BLaER1 (cell line): ENCODE measurements at regions not wholly inside any gene's neighbourhood (a gene's known extent, or its start where the extent isn't known, plus 50 kb on each side); places are given as distances from the start of the nearest gene placed in this dataset.
"Not testable (repeated sequence)": the region's sequence is repeated elsewhere in the genome, so short reads cannot be mapped to it uniquely, and the experiment has no call there.

Experiments used
- H3K27ac ChIP-seq: shearing (Covaris generic); formaldehyde crosslinking; 2 replicates; pipeline ENCODE4 v1.8.1; 2022
- H3K27me3 ChIP-seq: shearing (Covaris generic); formaldehyde crosslinking; 2 replicates; pipeline ENCODE4 v1.8.1; 2022
- H3K36me3 ChIP-seq: shearing (Covaris generic); formaldehyde crosslinking; 2 replicates; pipeline ENCODE4 v1.8.1; 2022
- H3K4me1 ChIP-seq: shearing (Covaris generic); formaldehyde crosslinking; 2 replicates; pipeline ENCODE4 v1.8.1; 2022
- H3K4me2 ChIP-seq: shearing (Covaris generic); formaldehyde crosslinking; 2 replicates; pipeline ENCODE4 v1.8.1; 2022
- H3K4me3 ChIP-seq: shearing (Covaris generic); formaldehyde crosslinking; 2 replicates; pipeline ENCODE4 v1.8.1; 2022
- H3K9ac ChIP-seq: shearing (Covaris generic); formaldehyde crosslinking; 2 replicates; pipeline ENCODE4 v1.8.1; 2022
- H3K9me3 ChIP-seq: shearing (Covaris generic); formaldehyde crosslinking; 2 replicates; pipeline ENCODE4 v1.8.1; 2022
- H4K20me1 ChIP-seq: shearing (Covaris generic); formaldehyde crosslinking; 2 replicates; pipeline ENCODE4 v1.8.1; 2022
- Cebpa-rat ChIP-seq: shearing (Covaris generic); IDR thresholded peaks from 2 replicates; pipeline ENCODE4 v1.8.1; 2022

- not testable (repeated sequence) for H3K4me1 ChIP-seq, H3K9ac ChIP-seq, H3K27ac ChIP-seq, H3K4me3 ChIP-seq, H3K4me2 ChIP-seq, H3K9me3 ChIP-seq, H3K36me3 ChIP-seq, H4K20me1 ChIP-seq, H3K27me3 ChIP-seq
Observed at GRCh38 chr18:14987960-14988710, 240.2 kb downstream of the ANKRD30B start.

GRCh38 chr18:14989569-14989968 is 241.6 kb downstream of the ANKRD30B start:
- not testable (repeated sequence) for H3K27me3 ChIP-seq, H4K20me1 ChIP-seq, H3K4me2 ChIP-seq, H3K9me3 ChIP-seq, H3K9ac ChIP-seq, H3K36me3 ChIP-seq, H3K4me3 ChIP-seq, H3K27ac ChIP-seq, H3K4me1 ChIP-seq

- not testable (repeated sequence) for H3K27me3 ChIP-seq, H3K9ac ChIP-seq, H3K4me2 ChIP-seq, H3K27ac ChIP-seq, H3K4me1 ChIP-seq, H3K36me3 ChIP-seq, H3K4me3 ChIP-seq, H4K20me1 ChIP-seq, H3K9me3 ChIP-seq
Observed at GRCh38 chr18:14991934-14992445, 244.0 kb downstream of the ANKRD30B start.

- H3K27ac ChIP-seq, H3K4me1 ChIP-seq, H3K36me3 ChIP-seq: not testable (repeated sequence)
Observed at GRCh38 chr18:14992758-14993157, 244.8 kb downstream of the ANKRD30B start.

DNA sequence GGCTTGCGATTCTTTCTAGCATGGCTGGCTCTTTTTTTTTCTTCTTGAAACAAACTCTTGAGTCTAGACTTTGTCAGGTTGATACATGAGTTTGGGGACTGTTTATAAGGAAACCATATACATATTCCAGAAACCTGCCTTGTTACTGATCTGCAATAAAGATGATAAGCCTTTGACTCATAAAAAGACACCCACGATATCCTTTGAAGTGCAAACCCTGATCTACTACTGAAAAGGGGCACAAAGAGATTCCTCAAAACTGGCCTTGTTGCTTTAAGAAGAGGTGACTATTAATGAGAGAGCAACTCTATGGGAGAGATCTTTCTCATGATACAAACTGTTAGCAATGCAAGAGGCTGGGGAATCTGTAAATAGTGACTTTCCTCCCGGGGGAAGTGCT is 247.1 kb downstream of the ANKRD30B start:
- H3K27ac ChIP-seq, H3K27me3 ChIP-seq, H3K4me3 ChIP-seq, H3K36me3 ChIP-seq, H3K4me2 ChIP-seq, H3K9ac ChIP-seq, H4K20me1 ChIP-seq, H3K4me1 ChIP-seq: not testable (repeated sequence)
- H3K9me3 ChIP-seq, result peaks cover 30% of the 10 kb centered on the region

More at GRCh38 chr18:14992758-14993157, 244.8 kb downstream of the ANKRD30B start:
- H3K27me3 ChIP-seq, H3K9ac ChIP-seq, H3K4me2 ChIP-seq, H3K9me3 ChIP-seq, H3K4me3 ChIP-seq, H4K20me1 ChIP-seq: not testable (repeated sequence)

DNA sequence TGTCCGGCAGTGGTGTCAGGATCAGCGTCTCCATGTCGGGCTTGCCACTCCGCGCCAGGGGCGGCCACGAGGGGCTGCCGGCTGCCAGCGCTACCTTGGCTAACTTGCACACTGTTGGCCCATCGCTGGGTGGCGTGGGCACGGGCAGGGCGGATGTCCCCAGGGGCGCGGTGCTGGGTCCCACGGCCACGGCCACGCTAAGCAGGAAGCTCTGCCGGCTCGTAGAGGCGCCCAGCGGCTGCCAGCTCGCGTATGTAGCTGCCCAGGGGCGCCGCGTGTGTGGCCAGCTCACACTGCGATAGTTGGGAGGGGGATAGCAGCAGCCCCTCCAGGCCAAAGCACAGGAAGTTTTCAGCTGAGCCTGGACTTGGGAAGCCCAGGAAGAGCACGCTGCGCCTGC is 249.4 kb downstream of the ANKRD30B start:
- no peak overlapping the region for H3K27ac ChIP-seq
- H3K4me1 ChIP-seq, result no peaks in the 10 kb centered on the region
- no peak overlapping the region for H3K4me2 ChIP-seq
- no peak for TF ChIP-seq Cebpa-rat
- no peak overlapping the region for H3K4me3 ChIP-seq
- H3K9ac ChIP-seq, result no peak overlapping the region
- H3K36me3 ChIP-seq, result no peaks in the 10 kb centered on the region
- H3K27me3 ChIP-seq, result no peaks in the 10 kb centered on the region
- no peaks in the 10 kb centered on the region for H4K20me1 ChIP-seq
- H3K9me3 ChIP-seq, result peaks cover 43% of the 10 kb centered on the region

- H3K27me3 ChIP-seq, H3K4me1 ChIP-seq, H4K20me1 ChIP-seq, H3K4me3 ChIP-seq, H3K36me3 ChIP-seq, H3K9ac ChIP-seq, H3K27ac ChIP-seq, H3K4me2 ChIP-seq: not testable (repeated sequence)
- peaks cover 43% of the 10 kb centered on the region for H3K9me3 ChIP-seq
Observed at GRCh38 chr18:14997899-14998298, 249.9 kb downstream of the ANKRD30B start.

DNA sequence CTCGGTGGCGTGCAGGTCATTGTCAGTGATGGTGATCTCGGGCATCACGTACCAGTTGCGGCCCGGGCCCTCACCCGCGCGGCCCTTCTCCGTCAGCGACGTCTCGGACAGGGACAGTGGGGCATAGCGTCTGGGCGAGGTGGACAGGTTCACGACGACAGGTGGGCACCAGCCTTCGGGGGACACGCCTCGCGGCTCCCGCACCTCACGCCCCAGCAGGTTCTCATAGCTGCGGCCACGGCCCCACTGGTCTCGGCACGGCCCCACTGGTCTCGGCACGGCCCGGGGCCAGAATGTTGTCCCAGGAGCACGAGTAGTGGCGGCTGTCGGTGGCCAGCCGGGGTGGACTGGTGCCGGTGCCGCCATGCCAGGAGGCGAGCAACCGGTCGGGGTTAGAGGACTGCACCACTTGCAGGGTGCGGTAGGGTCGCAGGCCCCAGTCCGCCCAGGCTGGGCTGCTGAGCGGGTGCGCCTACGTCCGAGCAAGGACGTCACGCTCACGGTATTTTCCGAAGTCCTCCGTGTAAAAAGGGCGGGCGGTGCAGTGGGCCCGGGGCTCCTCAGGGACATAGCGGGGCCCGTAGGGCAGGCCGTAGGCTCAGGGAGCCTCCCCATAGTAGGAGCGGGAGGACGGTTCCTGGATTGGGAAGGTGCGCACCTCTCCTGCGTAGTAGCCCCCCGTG is 250.5 kb downstream of the ANKRD30B start:
- H3K36me3 ChIP-seq, H3K4me3 ChIP-seq, H3K4me1 ChIP-seq, H3K27me3 ChIP-seq, H3K9ac ChIP-seq, H3K4me2 ChIP-seq, H4K20me1 ChIP-seq, H3K27ac ChIP-seq: not testable (repeated sequence)
- H3K9me3 ChIP-seq, result peaks cover 43% of the 10 kb centered on the region

DNA sequence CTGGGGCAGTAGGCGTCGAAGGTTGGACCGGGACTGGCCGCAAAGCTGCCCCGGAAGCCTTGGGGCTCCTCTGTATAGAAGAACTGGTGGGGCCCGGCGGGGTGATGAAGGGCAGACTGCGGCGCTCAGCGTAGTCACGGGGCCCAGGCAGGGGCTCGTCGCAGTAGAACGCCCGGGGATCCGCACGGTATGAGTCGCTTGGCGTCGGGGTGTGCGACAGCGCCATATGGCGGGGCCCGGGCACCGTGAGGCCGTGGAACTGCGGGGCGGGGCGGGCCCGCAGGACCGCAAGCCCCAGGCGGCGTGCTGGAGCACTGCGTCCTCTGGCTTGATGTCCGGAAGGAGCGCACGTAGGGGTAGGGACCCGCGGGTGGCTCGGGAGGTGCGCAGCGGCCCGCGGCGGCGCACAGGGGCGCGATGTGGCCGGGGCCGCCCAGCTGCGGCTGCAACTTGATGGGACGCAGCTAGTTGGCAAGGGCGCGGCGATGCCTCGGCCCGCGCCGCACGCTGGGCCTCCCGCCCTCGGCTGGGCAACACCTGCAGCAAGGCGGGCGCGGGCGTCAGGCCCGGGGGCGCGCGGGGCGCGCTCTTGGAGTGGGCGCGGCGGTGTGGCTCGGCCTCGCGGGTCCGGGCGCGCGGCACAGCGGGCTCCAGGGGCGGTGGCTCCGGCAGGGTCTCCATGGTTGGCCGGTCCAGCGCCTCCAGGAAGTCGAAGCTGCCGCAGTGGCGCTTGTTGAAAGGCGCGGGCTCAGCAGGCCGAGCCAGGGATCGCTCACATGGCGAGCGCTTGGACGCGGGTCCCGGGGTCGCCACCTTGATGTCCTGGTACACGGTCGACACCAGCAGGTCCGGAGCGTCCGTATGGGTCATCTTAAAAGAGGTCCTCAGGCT is 251.4 kb downstream of the ANKRD30B start:
- TF ChIP-seq Cebpa-rat, result no peak
- H4K20me1 ChIP-seq, result no peaks in the 10 kb centered on the region
- H3K4me2 ChIP-seq, result no peak overlapping the region
- H3K4me3 ChIP-seq, result no peak overlapping the region
- no peak overlapping the region for H3K9ac ChIP-seq
- H3K27me3 ChIP-seq, result no peaks in the 10 kb centered on the region
- peaks cover 43% of the 10 kb centered on the region for H3K9me3 ChIP-seq
- H3K36me3 ChIP-seq, result no peaks in the 10 kb centered on the region
- H3K4me1 ChIP-seq, result no peaks in the 10 kb centered on the region
- no peak overlapping the region for H3K27ac ChIP-seq

DNA sequence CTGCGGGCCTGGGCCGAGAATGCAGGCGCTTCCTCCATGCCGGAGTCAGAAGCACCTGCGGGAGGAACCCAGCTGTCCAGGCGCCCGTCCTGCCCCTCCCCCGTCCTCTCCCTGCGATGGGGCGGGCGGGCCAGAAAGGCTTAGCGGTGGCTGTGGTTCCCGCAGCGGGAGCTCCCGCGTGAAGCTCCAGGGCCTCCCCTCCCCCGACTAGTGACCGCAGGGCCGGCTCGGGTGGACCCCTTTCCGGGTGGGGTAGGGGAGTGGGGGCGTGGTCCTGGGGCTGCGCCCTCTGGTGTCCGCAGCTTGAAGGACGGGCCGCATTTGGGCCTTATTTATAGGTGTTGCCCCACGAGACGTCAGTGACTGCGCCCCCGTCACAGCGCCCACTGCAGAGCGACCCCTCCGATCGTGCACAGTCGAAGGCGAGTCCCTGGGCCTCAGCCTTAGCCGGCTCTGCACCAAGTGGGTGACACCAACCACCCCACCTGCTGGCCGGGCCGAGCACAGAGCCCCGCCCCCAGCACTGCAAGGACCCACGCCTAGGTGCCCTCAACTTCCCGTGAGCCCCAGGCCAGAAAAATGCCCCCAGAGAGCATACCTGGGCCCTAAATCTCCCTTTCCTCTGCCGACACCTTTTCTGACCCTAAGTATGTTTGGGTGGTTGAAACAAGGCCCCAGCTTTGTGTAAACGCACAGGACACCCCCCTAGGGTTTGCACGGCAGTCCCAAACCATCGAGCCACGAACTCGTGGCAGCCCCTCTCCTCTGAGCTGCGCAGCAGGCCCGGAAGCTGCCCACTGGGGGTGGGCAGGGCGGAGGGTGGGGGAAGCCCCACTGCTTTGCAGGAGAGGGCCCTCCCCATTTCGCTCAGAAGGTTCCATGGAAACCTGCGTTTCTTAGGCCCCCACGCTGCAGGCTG is 252.4 kb downstream of the ANKRD30B start:
- H3K4me3 ChIP-seq, H3K9ac ChIP-seq, H3K27me3 ChIP-seq, H3K4me1 ChIP-seq, H3K4me2 ChIP-seq, H4K20me1 ChIP-seq, H3K36me3 ChIP-seq, H3K27ac ChIP-seq: not testable (repeated sequence)
- peaks cover 43% of the 10 kb centered on the region for H3K9me3 ChIP-seq

DNA sequence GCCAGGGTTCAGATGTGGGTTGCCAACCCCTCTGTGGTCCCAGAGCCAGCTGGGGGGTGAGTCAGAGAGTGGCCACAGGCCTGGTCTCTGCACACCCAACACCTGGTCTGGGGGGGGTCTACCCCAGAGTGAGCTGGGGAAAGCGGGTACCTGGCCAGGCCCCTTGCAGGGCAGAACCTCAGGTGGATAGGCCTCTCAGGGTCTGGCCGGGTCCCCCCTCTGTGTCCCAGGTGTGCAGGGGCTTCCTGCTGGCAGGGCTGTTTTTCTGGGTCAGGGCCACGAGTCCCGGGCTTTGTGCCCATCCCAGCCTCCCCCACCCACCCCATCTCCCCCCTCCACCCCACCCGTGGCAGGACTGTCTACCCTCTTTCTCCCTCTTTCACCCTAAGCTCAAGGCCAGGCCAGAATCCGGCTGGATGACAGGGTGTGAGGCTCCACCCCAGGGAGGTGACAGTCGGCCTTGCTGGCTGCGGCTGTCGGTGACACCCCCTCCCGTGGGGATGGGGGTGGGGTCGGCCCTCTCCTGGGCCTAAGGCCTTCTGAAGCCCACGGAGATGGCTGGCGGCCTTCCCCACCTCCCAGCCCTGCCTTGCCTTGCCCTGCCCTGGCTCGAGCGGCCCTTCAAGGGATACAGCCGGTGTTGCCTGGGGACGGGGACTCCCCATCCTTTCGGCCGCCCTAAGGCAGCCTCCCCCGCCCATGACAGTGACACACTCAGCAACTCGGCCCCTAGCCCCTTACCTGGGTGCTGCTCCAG is 253.2 kb downstream of the ANKRD30B start:
- H3K27ac ChIP-seq, H3K4me1 ChIP-seq, H3K36me3 ChIP-seq, H3K4me2 ChIP-seq, H3K9ac ChIP-seq, H4K20me1 ChIP-seq, H3K27me3 ChIP-seq, H3K4me3 ChIP-seq: not testable (repeated sequence)
- H3K9me3 ChIP-seq, result peaks cover 43% of the 10 kb centered on the region

DNA sequence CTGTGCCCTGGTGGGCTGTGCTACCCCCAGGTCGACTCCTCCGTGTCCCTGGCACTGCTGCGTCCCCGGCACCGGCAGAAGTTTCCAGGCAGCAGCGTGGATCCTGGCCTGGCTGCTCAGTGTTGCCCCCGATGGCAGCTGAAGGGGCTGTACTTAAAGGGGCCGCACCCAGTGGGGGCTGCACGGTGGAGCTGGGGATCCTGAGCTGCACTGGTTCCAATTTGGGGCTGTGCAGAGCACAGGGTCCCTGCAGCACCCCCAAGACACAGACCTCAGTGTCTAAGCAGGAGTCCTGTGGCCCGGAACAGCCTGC is 253.8 kb downstream of the ANKRD30B start:
- peaks cover 43% of the 10 kb centered on the region for H3K9me3 ChIP-seq
- H3K4me2 ChIP-seq, H3K27ac ChIP-seq, H3K9ac ChIP-seq, H3K4me3 ChIP-seq, H3K27me3 ChIP-seq, H4K20me1 ChIP-seq, H3K4me1 ChIP-seq, H3K36me3 ChIP-seq: not testable (repeated sequence)

DNA sequence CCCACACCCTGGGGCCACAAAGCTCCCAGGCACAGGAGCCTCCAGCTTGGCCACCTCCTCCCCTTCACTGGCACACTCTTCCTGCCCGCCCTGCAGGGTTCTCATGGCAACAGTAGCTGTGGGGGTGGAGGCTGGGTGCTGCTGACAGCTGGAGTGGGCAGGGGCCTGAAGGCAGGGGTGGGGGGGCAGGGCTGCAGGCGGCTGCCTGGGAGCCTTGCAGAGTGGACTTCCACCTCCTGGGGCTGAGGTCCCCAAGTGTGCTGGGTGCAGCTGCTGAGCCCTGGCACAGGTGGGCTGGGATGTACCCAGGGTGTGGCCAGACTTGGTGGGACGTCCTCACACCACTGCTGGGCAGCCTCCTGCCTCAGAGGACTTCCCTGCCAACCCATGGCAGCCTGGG is 254.8 kb downstream of the ANKRD30B start:
- H4K20me1 ChIP-seq, H3K27me3 ChIP-seq, H3K27ac ChIP-seq, H3K4me3 ChIP-seq, H3K4me1 ChIP-seq, H3K4me2 ChIP-seq, H3K9ac ChIP-seq, H3K36me3 ChIP-seq: not testable (repeated sequence)
- peaks cover 36% of the 10 kb centered on the region for H3K9me3 ChIP-seq
